Activated CD4-positive, alpha-beta T cell treated with anti-CD3 and anti-CD28 coated beads, Interleukin-2, amount 10 ng/mL, durations not matched to agents 24 days and 14 days (primary cell): ENCODE measurements at regions not wholly inside any gene's neighbourhood (a gene's known extent, or its start where the extent isn't known, plus 50 kb on each side); places are given as distances from the start of the nearest gene placed in this dataset.

Experiments used
- DNase-seq: peaks from one replicate; pipeline ENCODE4 v3.0.0; 2022
- H3K27ac Mint-ChIP-seq: one replicate; pipeline ENCODE4 v1.8.0; 2022; ENCODE audit warnings: mild to moderate bottlenecking, mixed read lengths
- H3K27me3 Mint-ChIP-seq: one replicate; pipeline ENCODE4 v1.8.0; 2022; ENCODE audit warnings: mixed read lengths
- H3K36me3 Mint-ChIP-seq: one replicate; pipeline ENCODE4 v1.8.0; 2022; ENCODE audit warnings: low read depth, mild to moderate bottlenecking, mixed read lengths
- H3K4me1 Mint-ChIP-seq: one replicate; pipeline ENCODE4 v1.8.0; 2021; ENCODE audit warnings: mixed read lengths
- H3K4me3 Mint-ChIP-seq: one replicate; pipeline ENCODE4 v1.8.0; 2022; ENCODE audit warnings: mild to moderate bottlenecking, moderate library complexity, mixed read lengths
- H3K9me3 Mint-ChIP-seq: one replicate; pipeline ENCODE4 v1.8.0; 2021; ENCODE audit warnings: mixed read lengths
- intact Hi-C: fragments of 100-400 bp; cut with micrococcal nuclease; formaldehyde crosslinking; loops from one replicate; pipeline ENCODE4 v1.15.1; 2023

- peaks cover 6% of the 10 kb centered on the region for H3K9me3 Mint-ChIP-seq
- no peaks in the 10 kb centered on the region for H3K36me3 Mint-ChIP-seq
- intact Hi-C loops = no loop called here
- no peaks in the 10 kb centered on the region for H3K27me3 Mint-ChIP-seq
- H3K27ac Mint-ChIP-seq = no peak overlapping the region
- no peak for DNase-seq
- H3K4me1 Mint-ChIP-seq = no peaks in the 10 kb centered on the region
- no peak overlapping the region for H3K4me3 Mint-ChIP-seq
Observed at GRCh38 chr3:81161851-81162250, 599.6 kb downstream of the GBE1 start.

GRCh38 chr3:81161100-81161499, 600.3 kb downstream of the GBE1 start:
- no peak overlapping the region for H3K4me3 Mint-ChIP-seq
- no peaks in the 10 kb centered on the region for H3K4me1 Mint-ChIP-seq
- no peak for DNase-seq
- no peak overlapping the region for H3K27ac Mint-ChIP-seq
- intact Hi-C loops = no loop called here
- no peaks in the 10 kb centered on the region for H3K27me3 Mint-ChIP-seq
- peaks cover 11% of the 10 kb centered on the region for H3K9me3 Mint-ChIP-seq
- no peaks in the 10 kb centered on the region for H3K36me3 Mint-ChIP-seq

GRCh38 chr3:81154611-81155143, 606.8 kb downstream of the GBE1 start:
- H3K4me3 Mint-ChIP-seq = no peak overlapping the region
- peaks cover 7% of the 10 kb centered on the region for H3K9me3 Mint-ChIP-seq
- H3K27ac Mint-ChIP-seq = no peak overlapping the region
- intact Hi-C loops = no loop called here
- no peaks in the 10 kb centered on the region for H3K27me3 Mint-ChIP-seq
- DNase-seq = no peak
- H3K36me3 Mint-ChIP-seq = no peaks in the 10 kb centered on the region
- H3K4me1 Mint-ChIP-seq = no peaks in the 10 kb centered on the region

- Mint-ChIP-seq H3K9me3 (peaks cover 6% of the 10 kb centered on the region), H3K4me3 (no peak overlapping the region), H3K27ac (no peak overlapping the region), H3K27me3 (no peaks in the 10 kb centered on the region), H3K4me1 (no peaks in the 10 kb centered on the region), H3K36me3 (no peaks in the 10 kb centered on the region)
- DNase-seq = no peak
- intact Hi-C loops = no loop called here
Observed at GRCh38 chr3:81152156-81152555, 609.3 kb downstream of the GBE1 start.

- no peak overlapping the region for H3K27ac Mint-ChIP-seq
- intact Hi-C loops = no loop called here
- H3K4me1 Mint-ChIP-seq = no peaks in the 10 kb centered on the region
- no peaks in the 10 kb centered on the region for H3K36me3 Mint-ChIP-seq
- no peak overlapping the region for H3K4me3 Mint-ChIP-seq
- peaks cover 5% of the 10 kb centered on the region for H3K9me3 Mint-ChIP-seq
- DNase-seq = no peak
- no peaks in the 10 kb centered on the region for H3K27me3 Mint-ChIP-seq
Observed at GRCh38 chr3:81132995-81133394, 628.5 kb downstream of the GBE1 start.

- no peak for DNase-seq
- H3K27me3 Mint-ChIP-seq = no peaks in the 10 kb centered on the region
- H3K9me3 Mint-ChIP-seq = peaks cover 3% of the 10 kb centered on the region
- intact Hi-C loops = no loop called here
- no peaks in the 10 kb centered on the region for H3K36me3 Mint-ChIP-seq
- H3K27ac Mint-ChIP-seq = no peak overlapping the region
- no peaks in the 10 kb centered on the region for H3K4me1 Mint-ChIP-seq
- no peak overlapping the region for H3K4me3 Mint-ChIP-seq
Observed at GRCh38 chr3:81105789-81106488, 655.5 kb downstream of the GBE1 start.

GRCh38 chr3:81105206-81105605, 656.2 kb downstream of the GBE1 start:
- peaks cover 3% of the 10 kb centered on the region for H3K9me3 Mint-ChIP-seq
- H3K27me3 Mint-ChIP-seq = no peaks in the 10 kb centered on the region
- DNase-seq = no peak
- intact Hi-C loops = no loop called here
- H3K36me3 Mint-ChIP-seq = no peaks in the 10 kb centered on the region
- no peak overlapping the region for H3K27ac Mint-ChIP-seq
- H3K4me3 Mint-ChIP-seq = no peak overlapping the region
- H3K4me1 Mint-ChIP-seq = no peaks in the 10 kb centered on the region

GRCh38 chr3:81097889-81098288, 663.6 kb downstream of the GBE1 start:
- Mint-ChIP-seq H3K4me1 (no peaks in the 10 kb centered on the region), H3K27me3 (no peaks in the 10 kb centered on the region), H3K4me3 (no peak overlapping the region), H3K27ac (no peak overlapping the region), H3K9me3 (peaks cover 7% of the 10 kb centered on the region), H3K36me3 (no peaks in the 10 kb centered on the region)
- intact Hi-C loops = no loop called here
- no peak for DNase-seq

GRCh38 chr3:81095956-81096355, 665.5 kb downstream of the GBE1 start:
- Mint-ChIP-seq H3K9me3 (peaks cover 7% of the 10 kb centered on the region), H3K27me3 (no peaks in the 10 kb centered on the region), H3K4me1 (no peaks in the 10 kb centered on the region), H3K36me3 (no peaks in the 10 kb centered on the region), H3K27ac (no peak overlapping the region), H3K4me3 (no peak overlapping the region)
- intact Hi-C loops = no loop called here
- DNase-seq = no peak

- Mint-ChIP-seq H3K4me1 (no peaks in the 10 kb centered on the region), H3K4me3 (no peak overlapping the region), H3K27ac (no peak overlapping the region), H3K27me3 (no peaks in the 10 kb centered on the region), H3K36me3 (no peaks in the 10 kb centered on the region), H3K9me3 (peaks cover 7% of the 10 kb centered on the region)
- no peak for DNase-seq
- intact Hi-C loops = no loop called here
Observed at GRCh38 chr3:81094986-81095385, 666.5 kb downstream of the GBE1 start.

GRCh38 chr3:81087607-81088006, 673.8 kb downstream of the GBE1 start:
- no peaks in the 10 kb centered on the region for H3K36me3 Mint-ChIP-seq
- H3K9me3 Mint-ChIP-seq = peaks cover 6% of the 10 kb centered on the region
- no peaks in the 10 kb centered on the region for H3K27me3 Mint-ChIP-seq

GRCh38 chr3:81086348-81086747, 675.1 kb downstream of the GBE1 start:
- no peak overlapping the region for H3K27ac Mint-ChIP-seq
- no peak for DNase-seq
- no peaks in the 10 kb centered on the region for H3K36me3 Mint-ChIP-seq
- no peak overlapping the region for H3K4me3 Mint-ChIP-seq
- H3K4me1 Mint-ChIP-seq = no peaks in the 10 kb centered on the region
- peaks cover 3% of the 10 kb centered on the region for H3K9me3 Mint-ChIP-seq
- intact Hi-C loops = no loop called here
- H3K27me3 Mint-ChIP-seq = no peaks in the 10 kb centered on the region

More at GRCh38 chr3:81087607-81088006, 673.8 kb downstream of the GBE1 start:
- no peak for DNase-seq
- intact Hi-C loops = no loop called here
- H3K4me1 Mint-ChIP-seq = no peaks in the 10 kb centered on the region
- no peak overlapping the region for H3K4me3 Mint-ChIP-seq
- no peak overlapping the region for H3K27ac Mint-ChIP-seq

- Mint-ChIP-seq H3K4me1 (no peaks in the 10 kb centered on the region), H3K9me3 (peaks cover 3% of the 10 kb centered on the region), H3K36me3 (no peaks in the 10 kb centered on the region), H3K27me3 (no peaks in the 10 kb centered on the region), H3K4me3 (no peak overlapping the region), H3K27ac (no peak overlapping the region)
- intact Hi-C loops = no loop called here
- no peak for DNase-seq
Observed at GRCh38 chr3:81080608-81081007, 680.8 kb downstream of the GBE1 start.

GRCh38 chr3:81072591-81072990, 688.9 kb downstream of the GBE1 start:
- Mint-ChIP-seq H3K27me3 (no peaks in the 10 kb centered on the region), H3K9me3 (peaks cover 8% of the 10 kb centered on the region), H3K4me1 (no peaks in the 10 kb centered on the region), H3K27ac (no peak overlapping the region), H3K4me3 (no peak overlapping the region), H3K36me3 (no peaks in the 10 kb centered on the region)
- intact Hi-C loops = no loop called here
- DNase-seq = no peak

- H3K36me3 Mint-ChIP-seq = no peaks in the 10 kb centered on the region
- peaks cover 23% of the 10 kb centered on the region for H3K9me3 Mint-ChIP-seq
- no peaks in the 10 kb centered on the region for H3K4me1 Mint-ChIP-seq
- no peaks in the 10 kb centered on the region for H3K27me3 Mint-ChIP-seq
- intact Hi-C loops = no loop called here
- no peak overlapping the region for H3K4me3 Mint-ChIP-seq
- H3K27ac Mint-ChIP-seq = no peak overlapping the region
- no peak for DNase-seq
Observed at GRCh38 chr3:81068546-81068945, 692.9 kb downstream of the GBE1 start.
